ENCODE measurements at regions not wholly inside any gene's neighbourhood (a gene's known extent, or its start where the extent isn't known, plus 50 kb on each side); places are given as distances from the start of the nearest gene placed in this dataset.

DNA sequence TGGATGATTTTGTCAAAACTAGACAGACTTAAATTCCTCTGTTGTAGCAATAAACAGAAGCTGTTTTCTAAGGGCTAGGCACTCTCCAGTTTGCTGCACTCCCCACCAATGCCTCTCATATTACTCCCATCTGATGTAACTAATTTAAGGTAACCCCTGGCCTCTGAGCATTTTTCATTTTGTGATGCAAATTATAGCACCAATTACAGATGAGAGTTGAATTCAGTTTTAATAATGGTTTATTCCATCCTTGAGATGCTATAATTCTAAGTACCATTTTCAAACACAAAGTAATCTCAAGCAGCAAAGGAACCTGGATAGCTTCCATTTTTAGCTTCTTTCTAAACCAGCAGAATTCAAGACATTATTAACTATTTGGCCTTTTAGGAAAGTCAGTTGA lies 280.4 kb upstream of the DAB1 start:
- no peak overlapping the region for H3K27ac ChIP-seq (ENCODE audit: low read depth in 1 of 2, low read length in 2 of 2)
- no peaks in the 10 kb centered on the region for H3K9me3 ChIP-seq (ENCODE audit: control insufficient read depth in 4 of 4, low read length in 3 of 4)
- TF ChIP-seq HNF4G (IDR thresholded peaks at IDR 0.05), result no peak
- TF ChIP-seq RXRA (IDR thresholded peaks at IDR 0.05), result no peak
- TF ChIP-seq NR2F2 (IDR thresholded peaks at IDR 0.05), result no peak
- no peak for TF ChIP-seq HNF4A (conservative IDR thresholded peaks at IDR 0.05)
- TF ChIP-seq SP1 (IDR thresholded peaks at IDR 0.05), result no peak
- no peaks in the 10 kb centered on the region for H3K27me3 ChIP-seq (ENCODE audit: control insufficient read depth in 4 of 4, insufficient read depth in 4 of 4, low read length in 3 of 4)
- no peak for DNase-seq (ENCODE audit: low spot score)
- H3K4me1 ChIP-seq (ENCODE audit: control insufficient read depth in 4 of 4, insufficient read depth in 4 of 4, low read length in 3 of 4), result no peaks in the 10 kb centered on the region
- H3K9ac ChIP-seq (ENCODE audit: low read depth in 1 of 2, low read length in 2 of 2), result no peak overlapping the region
- H3K4me3 ChIP-seq (ENCODE audit: low read depth in 1 of 3, low read length in 3 of 3), result no peak overlapping the region
- H3K36me3 ChIP-seq (ENCODE audit: control insufficient read depth in 4 of 4, insufficient read depth in 3 of 4, low read depth in 1 of 4, low read length in 3 of 4), result no peaks in the 10 kb centered on the region

DNA sequence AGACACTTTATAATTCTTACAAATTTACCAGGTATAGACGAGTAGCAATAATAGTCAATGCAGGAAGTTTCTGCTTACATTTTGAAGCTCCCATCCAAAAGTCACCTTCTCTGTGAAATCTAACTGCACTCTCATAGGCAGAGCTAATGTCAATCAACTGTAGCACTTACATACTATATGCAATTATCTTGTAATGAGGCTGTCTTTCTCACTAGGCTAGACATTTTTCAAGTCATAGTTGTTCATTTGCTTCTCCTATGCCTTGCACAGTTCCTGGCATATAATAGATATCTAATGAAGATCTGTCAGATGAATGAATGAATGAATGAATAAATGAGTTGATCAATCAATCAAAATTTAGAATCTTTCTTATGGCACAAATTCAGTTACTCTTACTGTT lies 273.0 kb upstream of the DAB1 start:
- TF ChIP-seq SP1 (IDR thresholded peaks at IDR 0.05) (no peak), YY1 (IDR thresholded peaks at IDR 0.05) (no peak)
- TF ChIP-seq, protein P1, sequence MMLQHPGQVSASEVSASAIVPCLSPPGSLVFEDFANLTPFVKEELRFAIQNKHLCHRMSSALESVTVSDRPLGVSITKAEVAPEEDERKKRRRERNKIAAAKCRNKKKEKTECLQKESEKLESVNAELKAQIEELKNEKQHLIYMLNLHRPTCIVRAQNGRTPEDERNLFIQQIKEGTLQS (IDR thresholded peaks at IDR 0.05), result no peak
- TF ChIP-seq, protein P2, sequence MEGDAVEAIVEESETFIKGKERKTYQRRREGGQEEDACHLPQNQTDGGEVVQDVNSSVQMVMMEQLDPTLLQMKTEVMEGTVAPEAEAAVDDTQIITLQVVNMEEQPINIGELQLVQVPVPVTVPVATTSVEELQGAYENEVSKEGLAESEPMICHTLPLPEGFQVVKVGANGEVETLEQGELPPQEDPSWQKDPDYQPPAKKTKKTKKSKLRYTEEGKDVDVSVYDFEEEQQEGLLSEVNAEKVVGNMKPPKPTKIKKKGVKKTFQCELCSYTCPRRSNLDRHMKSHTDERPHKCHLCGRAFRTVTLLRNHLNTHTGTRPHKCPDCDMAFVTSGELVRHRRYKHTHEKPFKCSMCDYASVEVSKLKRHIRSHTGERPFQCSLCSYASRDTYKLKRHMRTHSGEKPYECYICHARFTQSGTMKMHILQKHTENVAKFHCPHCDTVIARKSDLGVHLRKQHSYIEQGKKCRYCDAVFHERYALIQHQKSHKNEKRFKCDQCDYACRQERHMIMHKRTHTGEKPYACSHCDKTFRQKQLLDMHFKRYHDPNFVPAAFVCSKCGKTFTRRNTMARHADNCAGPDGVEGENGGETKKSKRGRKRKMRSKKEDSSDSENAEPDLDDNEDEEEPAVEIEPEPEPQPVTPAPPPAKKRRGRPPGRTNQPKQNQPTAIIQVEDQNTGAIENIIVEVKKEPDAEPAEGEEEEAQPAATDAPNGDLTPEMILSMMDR (IDR thresholded peaks at IDR 0.05; ENCODE audit: low read depth, low read length, missing input control), result no peak
- TF ChIP-seq, protein P3, sequence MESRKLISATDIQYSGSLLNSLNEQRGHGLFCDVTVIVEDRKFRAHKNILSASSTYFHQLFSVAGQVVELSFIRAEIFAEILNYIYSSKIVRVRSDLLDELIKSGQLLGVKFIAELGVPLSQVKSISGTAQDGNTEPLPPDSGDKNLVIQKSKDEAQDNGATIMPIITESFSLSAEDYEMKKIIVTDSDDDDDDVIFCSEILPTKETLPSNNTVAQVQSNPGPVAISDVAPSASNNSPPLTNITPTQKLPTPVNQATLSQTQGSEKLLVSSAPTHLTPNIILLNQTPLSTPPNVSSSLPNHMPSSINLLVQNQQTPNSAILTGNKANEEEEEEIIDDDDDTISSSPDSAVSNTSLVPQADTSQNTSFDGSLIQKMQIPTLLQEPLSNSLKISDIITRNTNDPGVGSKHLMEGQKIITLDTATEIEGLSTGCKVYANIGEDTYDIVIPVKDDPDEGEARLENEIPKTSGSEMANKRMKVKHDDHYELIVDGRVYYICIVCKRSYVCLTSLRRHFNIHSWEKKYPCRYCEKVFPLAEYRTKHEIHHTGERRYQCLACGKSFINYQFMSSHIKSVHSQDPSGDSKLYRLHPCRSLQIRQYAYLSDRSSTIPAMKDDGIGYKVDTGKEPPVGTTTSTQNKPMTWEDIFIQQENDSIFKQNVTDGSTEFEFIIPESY (IDR thresholded peaks at IDR 0.05), result no peak
- WGBS, result 74% methylated on average over 1 of the region's 1 CpG
- Histone ChIP-seq H3K27me3 (ENCODE audit: control insufficient read depth in 4 of 4, insufficient read depth in 4 of 4, low read length in 3 of 4) (no peaks in the 10 kb centered on the region), H3K9me3 (ENCODE audit: control insufficient read depth in 4 of 4, low read length in 3 of 4) (no peaks in the 10 kb centered on the region), H3K4me3 (ENCODE audit: low read depth in 1 of 3, low read length in 3 of 3) (no peak overlapping the region), H3K4me1 (ENCODE audit: control insufficient read depth in 4 of 4, insufficient read depth in 4 of 4, low read length in 3 of 4) (no peaks in the 10 kb centered on the region), H3K27ac (ENCODE audit: low read depth in 1 of 2, low read length in 2 of 2) (no peak overlapping the region), H3K9ac (ENCODE audit: low read depth in 1 of 2, low read length in 2 of 2) (no peak overlapping the region), H3K36me3 (ENCODE audit: control insufficient read depth in 4 of 4, insufficient read depth in 3 of 4, low read depth in 1 of 4, low read length in 3 of 4) (no peaks in the 10 kb centered on the region)
- DNase-seq (ENCODE audit: low spot score), result no peak

DNA sequence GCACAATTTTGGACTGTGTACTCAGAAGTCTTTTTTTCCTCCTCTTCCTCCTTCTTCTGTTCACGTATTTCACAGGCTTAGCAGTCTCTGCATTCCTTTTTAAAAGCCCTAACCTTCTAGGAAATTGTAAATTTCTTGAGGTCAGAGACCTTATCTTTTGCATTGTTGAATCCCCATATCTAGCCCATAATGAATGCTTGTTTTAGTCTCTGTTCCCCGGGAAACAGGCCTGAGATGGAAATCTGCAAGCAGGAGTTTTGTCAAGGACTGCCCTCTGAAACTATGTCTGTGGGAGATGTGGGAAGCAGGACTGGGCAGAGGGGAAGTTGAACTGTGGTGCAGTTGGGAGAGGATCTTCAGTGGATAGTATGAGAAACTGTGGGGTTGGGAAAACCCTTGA lies 272.2 kb upstream of the DAB1 start:
- no peak for DNase-seq (ENCODE audit: low spot score)
- no peak overlapping the region for H3K4me3 ChIP-seq (ENCODE audit: low read depth in 1 of 3, low read length in 3 of 3)
- H3K27ac ChIP-seq (ENCODE audit: low read depth in 1 of 2, low read length in 2 of 2), result no peak overlapping the region
- no peaks in the 10 kb centered on the region for H3K4me1 ChIP-seq (ENCODE audit: control insufficient read depth in 4 of 4, insufficient read depth in 4 of 4, low read length in 3 of 4)
- 28% methylated on average over 2 of the region's 2 CpGs for WGBS
- no peaks in the 10 kb centered on the region for H3K36me3 ChIP-seq (ENCODE audit: control insufficient read depth in 4 of 4, insufficient read depth in 3 of 4, low read depth in 1 of 4, low read length in 3 of 4)
- TF ChIP-seq FOXA2 (IDR thresholded peaks at IDR 0.05) (no peak), SP1 (IDR thresholded peaks at IDR 0.05) (no peak), JUND (IDR thresholded peaks at IDR 0.05) (no peak), TAF1 (conservative IDR thresholded peaks at IDR 0.05) (no peak), HNF4A (conservative IDR thresholded peaks at IDR 0.05) (no peak), RAD21 (IDR thresholded peaks at IDR 0.05) (no peak), NR2F2 (IDR thresholded peaks at IDR 0.05) (no peak)
- TF ChIP-seq, protein P1 (IDR thresholded peaks at IDR 0.05), result no peak
- TF ChIP-seq, protein P4, sequence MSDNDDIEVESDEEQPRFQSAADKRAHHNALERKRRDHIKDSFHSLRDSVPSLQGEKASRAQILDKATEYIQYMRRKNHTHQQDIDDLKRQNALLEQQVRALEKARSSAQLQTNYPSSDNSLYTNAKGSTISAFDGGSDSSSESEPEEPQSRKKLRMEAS (IDR thresholded peaks at IDR 0.05), result no peak
- TF ChIP-seq, protein P3 (IDR thresholded peaks at IDR 0.05), result no peak
- no peaks in the 10 kb centered on the region for H3K27me3 ChIP-seq (ENCODE audit: control insufficient read depth in 4 of 4, insufficient read depth in 4 of 4, low read length in 3 of 4)
- H3K9ac ChIP-seq (ENCODE audit: low read depth in 1 of 2, low read length in 2 of 2), result no peak overlapping the region
- no peaks in the 10 kb centered on the region for H3K9me3 ChIP-seq (ENCODE audit: control insufficient read depth in 4 of 4, low read length in 3 of 4)

Measured in liver (tissue), 8 donors.